ENCODE measurements at regions not wholly inside any gene's neighbourhood (a gene's known extent, or its start where the extent isn't known, plus 50 kb on each side); places are given as distances from the start of the nearest gene placed in this dataset.
A peak's percentile ranks its signal among the peaks of the same experiment; 100 is the strongest.
"Not testable (repeated sequence)": the region's sequence is repeated elsewhere in the genome, so short reads cannot be mapped to it uniquely, and the experiment has no call there.

DNA sequence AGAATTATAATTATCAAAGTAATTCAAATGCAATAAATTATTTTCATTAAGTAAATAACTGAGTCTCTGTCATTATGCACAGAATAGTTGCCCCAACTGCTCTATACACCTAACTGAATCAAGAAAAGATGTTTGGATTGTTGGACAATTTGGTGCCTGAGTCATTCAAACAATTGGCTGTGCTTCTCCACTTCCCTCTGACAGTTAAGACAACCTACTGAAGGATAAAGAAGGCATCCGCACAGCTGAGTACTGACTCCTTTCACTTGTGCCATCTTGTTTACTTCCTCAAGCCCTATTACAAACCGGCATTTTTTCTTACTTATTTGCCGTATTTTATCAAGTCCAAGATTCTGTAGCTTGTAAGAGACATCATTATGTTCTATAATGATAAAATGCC is 110.6 kb upstream of the C1QTNF7 start:
- Mint-ChIP-seq H3K4me1 (ENCODE audit: low read depth) (no peaks in the 10 kb centered on the region), H3K27me3 (ENCODE audit: low read depth) (peaks cover 20% of the 10 kb centered on the region), H3K27ac (no peak overlapping the region), H3K9me3 (no peaks in the 10 kb centered on the region), H3K4me3 (no peak overlapping the region), H3K36me3 (ENCODE audit: low read depth) (no peaks in the 10 kb centered on the region)

DNA sequence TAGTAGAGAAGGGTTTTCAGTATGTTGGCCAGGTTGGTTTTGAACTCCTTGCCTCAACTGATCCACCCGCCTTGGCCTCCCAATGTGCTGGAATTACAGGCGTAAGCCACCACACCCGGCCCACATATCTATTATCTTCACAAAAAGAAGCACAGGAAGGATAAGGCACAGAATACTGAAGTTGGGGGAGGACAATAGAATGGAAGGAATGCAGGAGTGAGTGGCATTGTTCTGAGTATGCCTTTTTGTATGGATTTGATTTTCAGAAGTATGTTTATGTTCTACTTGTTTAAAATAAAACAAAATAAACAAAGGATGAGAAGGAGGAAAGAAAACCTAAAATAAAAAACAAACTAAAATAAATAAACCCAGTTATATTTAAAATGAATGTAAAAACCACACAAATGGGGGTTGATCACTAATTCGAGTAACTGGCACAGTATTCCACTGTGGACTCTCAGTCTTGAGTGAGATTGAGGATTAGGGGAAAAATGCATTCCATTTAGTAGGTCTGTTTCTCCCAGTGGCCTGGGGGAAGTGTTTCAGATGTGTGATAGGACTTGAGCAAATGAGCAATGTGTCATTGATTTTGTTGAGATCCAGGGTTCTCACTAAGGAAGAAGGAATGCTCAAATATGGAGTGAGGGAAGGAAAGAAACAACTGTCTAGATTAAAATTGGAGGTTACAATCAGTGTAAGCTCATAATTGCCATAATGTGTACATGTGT is 109.0 kb upstream of the C1QTNF7 start:
- no peak overlapping the region for H3K27ac Mint-ChIP-seq
- H3K4me3 Mint-ChIP-seq: no peak overlapping the region
- H3K9me3 Mint-ChIP-seq: no peaks in the 10 kb centered on the region
- peaks cover 20% of the 10 kb centered on the region for H3K27me3 Mint-ChIP-seq (ENCODE audit: low read depth)
- no peaks in the 10 kb centered on the region for H3K36me3 Mint-ChIP-seq (ENCODE audit: low read depth)
- no peaks in the 10 kb centered on the region for H3K4me1 Mint-ChIP-seq (ENCODE audit: low read depth)

GRCh38 chr4:15320121-15320678 is 107.6 kb upstream of the C1QTNF7 start:
- H3K4me1 Mint-ChIP-seq (ENCODE audit: low read depth): no peaks in the 10 kb centered on the region
- H3K9me3 Mint-ChIP-seq: no peaks in the 10 kb centered on the region
- H3K4me3 Mint-ChIP-seq: no peak overlapping the region
- H3K27me3 Mint-ChIP-seq (ENCODE audit: low read depth): peaks cover 13% of the 10 kb centered on the region
- H3K36me3 Mint-ChIP-seq (ENCODE audit: low read depth): no peaks in the 10 kb centered on the region
- H3K27ac Mint-ChIP-seq: no peak overlapping the region

DNA sequence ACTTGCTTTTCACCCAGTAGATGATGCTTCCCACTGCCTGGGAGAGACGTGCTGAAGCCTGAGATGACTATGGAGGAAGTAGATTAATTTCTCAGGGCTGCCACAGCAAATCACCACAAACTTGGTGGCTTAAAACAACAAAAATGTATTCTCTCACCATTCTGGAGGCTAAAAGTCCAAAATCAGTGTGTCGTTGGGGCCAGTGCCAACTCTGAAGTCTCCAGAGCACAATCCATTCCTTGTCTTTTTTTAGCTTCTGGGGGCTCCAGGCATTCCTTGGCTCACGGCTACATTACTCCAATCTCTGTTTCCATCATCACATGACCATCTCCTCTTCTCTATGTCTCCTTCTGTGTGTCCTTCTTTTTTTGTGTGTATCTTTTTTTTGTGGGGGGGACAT is 105.8 kb upstream of the C1QTNF7 start:
- Mint-ChIP-seq H3K27me3 (ENCODE audit: low read depth) (peaks cover 7% of the 10 kb centered on the region), H3K27ac (peak overlapping the region; percentile 19), H3K4me1 (ENCODE audit: low read depth) (no peaks in the 10 kb centered on the region), H3K4me3 (no peak overlapping the region), H3K36me3 (ENCODE audit: low read depth) (no peaks in the 10 kb centered on the region), H3K9me3 (no peaks in the 10 kb centered on the region)

DNA sequence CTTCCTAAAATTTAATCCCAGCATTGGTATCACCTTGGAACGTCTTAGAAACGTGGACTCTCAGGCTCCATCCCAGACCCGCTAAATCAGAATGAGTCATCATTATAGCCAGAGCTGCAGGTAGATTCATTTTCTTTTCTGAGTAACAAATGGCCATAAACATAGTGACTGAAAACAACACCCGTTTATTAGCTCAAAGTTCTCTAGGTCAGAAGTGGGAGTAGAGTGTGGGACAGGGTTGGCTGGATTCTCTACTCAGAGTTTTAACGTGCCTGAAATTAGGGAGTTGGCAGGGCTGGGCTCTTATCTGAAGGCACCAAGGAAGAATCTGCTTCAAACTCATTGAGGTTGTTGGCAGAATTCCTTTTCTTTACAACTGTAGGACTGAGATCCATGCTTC is 101.8 kb upstream of the C1QTNF7 start:
- H3K27ac Mint-ChIP-seq: no peak overlapping the region
- no peak overlapping the region for H3K4me3 Mint-ChIP-seq
- H3K4me1 Mint-ChIP-seq (ENCODE audit: low read depth): no peaks in the 10 kb centered on the region
- H3K27me3 Mint-ChIP-seq (ENCODE audit: low read depth): no peaks in the 10 kb centered on the region
- H3K9me3 Mint-ChIP-seq: no peaks in the 10 kb centered on the region
- H3K36me3 Mint-ChIP-seq (ENCODE audit: low read depth): no peaks in the 10 kb centered on the region

- Mint-ChIP-seq H3K9me3 (no peaks in the 10 kb centered on the region), H3K27ac (no peak overlapping the region), H3K4me1 (ENCODE audit: low read depth) (no peaks in the 10 kb centered on the region), H3K4me3 (no peak overlapping the region), H3K36me3 (ENCODE audit: low read depth) (no peaks in the 10 kb centered on the region), H3K27me3 (ENCODE audit: low read depth) (no peaks in the 10 kb centered on the region)
These were observed 100.2 kb upstream of the C1QTNF7 start for GRCh38 chr4:15327311-15328298.

- no peaks in the 10 kb centered on the region for H3K9me3 Mint-ChIP-seq
- no peaks in the 10 kb centered on the region for H3K36me3 Mint-ChIP-seq (ENCODE audit: low read depth)
- no peaks in the 10 kb centered on the region for H3K4me1 Mint-ChIP-seq (ENCODE audit: low read depth)
- no peak overlapping the region for H3K27ac Mint-ChIP-seq
- H3K4me3 Mint-ChIP-seq: no peak overlapping the region
- H3K27me3 Mint-ChIP-seq (ENCODE audit: low read depth): no peaks in the 10 kb centered on the region
These were observed 95.9 kb upstream of the C1QTNF7 start for GRCh38 chr4:15331930-15332329.

DNA sequence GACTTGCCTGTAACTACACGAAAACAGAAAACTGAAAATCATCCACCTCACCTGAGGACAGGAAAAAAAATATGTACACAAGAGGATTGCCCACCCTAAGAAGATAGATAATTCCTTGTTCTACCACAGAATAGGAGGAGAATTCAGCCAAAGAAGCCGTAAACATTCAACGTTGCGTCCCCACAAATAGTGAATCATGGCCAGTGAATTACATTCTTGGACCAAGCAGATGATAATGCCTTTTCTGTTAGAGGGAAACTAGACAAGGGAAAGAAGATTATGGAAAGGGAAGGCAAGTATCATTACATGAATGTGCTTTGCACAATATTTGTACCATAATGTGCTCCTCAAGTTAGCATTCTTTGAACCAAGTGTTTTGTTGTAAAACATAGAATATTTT is 95.5 kb upstream of the C1QTNF7 start:
- Mint-ChIP-seq H3K9me3 (no peaks in the 10 kb centered on the region), H3K27ac (no peak overlapping the region), H3K36me3 (ENCODE audit: low read depth) (no peaks in the 10 kb centered on the region), H3K4me3 (no peak overlapping the region), H3K4me1 (ENCODE audit: low read depth) (no peaks in the 10 kb centered on the region), H3K27me3 (ENCODE audit: low read depth) (no peaks in the 10 kb centered on the region)

- Mint-ChIP-seq H3K27ac (no peak overlapping the region), H3K9me3 (no peaks in the 10 kb centered on the region), H3K27me3 (ENCODE audit: low read depth) (no peaks in the 10 kb centered on the region), H3K4me3 (no peak overlapping the region), H3K4me1 (ENCODE audit: low read depth) (no peaks in the 10 kb centered on the region), H3K36me3 (ENCODE audit: low read depth) (no peaks in the 10 kb centered on the region)
These were observed 93.9 kb upstream of the C1QTNF7 start for GRCh38 chr4:15333692-15334633.

DNA sequence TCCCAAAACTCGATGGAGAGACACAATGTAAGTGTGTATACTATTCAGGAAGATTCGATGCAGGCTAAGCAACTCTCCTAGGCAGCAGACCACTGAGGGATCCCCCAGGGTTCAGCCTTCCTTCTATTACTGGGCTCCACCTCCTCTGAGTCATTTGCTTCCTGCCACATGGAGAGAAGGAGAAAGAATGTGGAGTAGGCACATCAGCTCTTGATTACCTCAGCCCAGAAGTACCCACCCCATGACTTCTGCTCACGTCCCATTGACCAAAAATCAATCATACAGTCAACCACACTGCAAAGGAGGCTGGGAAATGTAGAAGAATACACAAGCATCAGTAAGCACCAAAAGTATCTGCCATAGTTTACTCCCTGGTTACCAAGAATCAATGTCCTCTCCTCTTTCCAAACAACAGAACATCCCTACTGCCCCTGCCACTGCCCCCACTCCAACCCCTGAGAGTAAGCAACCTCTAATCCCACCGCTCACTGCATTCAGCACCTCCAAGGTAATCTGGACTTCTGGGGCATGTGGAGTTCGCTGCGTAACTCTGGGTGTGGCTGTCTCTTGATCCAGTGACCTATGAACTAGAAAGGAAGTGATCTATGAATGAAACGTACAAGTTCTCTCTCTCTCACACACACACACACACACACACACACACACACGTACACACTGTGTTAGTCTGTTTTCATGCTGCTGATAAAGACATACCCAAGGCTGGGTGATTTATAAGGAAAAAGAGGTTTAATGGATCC is 91.2 kb upstream of the C1QTNF7 start:
- Mint-ChIP-seq H3K27me3 (ENCODE audit: low read depth) (peaks cover 3% of the 10 kb centered on the region), H3K36me3 (ENCODE audit: low read depth) (no peaks in the 10 kb centered on the region), H3K27ac (no peak overlapping the region), H3K4me3 (no peak overlapping the region), H3K9me3 (no peaks in the 10 kb centered on the region), H3K4me1 (ENCODE audit: low read depth) (no peaks in the 10 kb centered on the region)

GRCh38 chr4:15337168-15337657 is 90.6 kb upstream of the C1QTNF7 start:
- not testable (repeated sequence) for H3K27me3 Mint-ChIP-seq (ENCODE audit: low read depth); H3K9me3 Mint-ChIP-seq; H3K4me3 Mint-ChIP-seq; H3K27ac Mint-ChIP-seq; H3K4me1 Mint-ChIP-seq (ENCODE audit: low read depth); H3K36me3 Mint-ChIP-seq (ENCODE audit: low read depth)

- no peaks in the 10 kb centered on the region for H3K9me3 Mint-ChIP-seq
- H3K27ac Mint-ChIP-seq: no peak overlapping the region
These were observed 88.1 kb upstream of the C1QTNF7 start for GRCh38 chr4:15339737-15340136.

GRCh38 chr4:15340332-15340731 is 87.5 kb upstream of the C1QTNF7 start:
- Mint-ChIP-seq H3K27me3 (ENCODE audit: low read depth) (peaks cover 3% of the 10 kb centered on the region), H3K4me1 (ENCODE audit: low read depth) (no peaks in the 10 kb centered on the region), H3K27ac (no peak overlapping the region)

More at GRCh38 chr4:15339737-15340136, 88.1 kb upstream of the C1QTNF7 start:
- Mint-ChIP-seq H3K27me3 (ENCODE audit: low read depth) (peaks cover 3% of the 10 kb centered on the region), H3K4me1 (ENCODE audit: low read depth) (no peaks in the 10 kb centered on the region), H3K4me3 (no peak overlapping the region), H3K36me3 (ENCODE audit: low read depth) (no peaks in the 10 kb centered on the region)

More at GRCh38 chr4:15340332-15340731, 87.5 kb upstream of the C1QTNF7 start:
- H3K9me3 Mint-ChIP-seq: no peaks in the 10 kb centered on the region
- H3K4me3 Mint-ChIP-seq: no peak overlapping the region
- H3K36me3 Mint-ChIP-seq (ENCODE audit: low read depth): no peaks in the 10 kb centered on the region

All from T-helper 1 cell treated with Interleukin-12 subunit alpha and Interleukin-12 subunit beta and Interleukin-4 antibody, amounts not matched to agents 30 μg/mL and 1 μg/mL, for 36 hours (primary cell).